GM12874 (cell line): ENCODE measurements at regions not wholly inside any gene's neighbourhood (a gene's known extent, or its start where the extent isn't known, plus 50 kb on each side); places are given as distances from the start of the nearest gene placed in this dataset.

ENCODE experiments used
- CTCF ChIP-seq: IDR thresholded peaks from 2 replicates; pipeline ENCODE4 v1.5.1; 2011; ENCODE audit warnings: low read depth, mild to moderate bottlenecking, control low read depth, low read length, moderate library complexity; ENCODE audit not compliant: insufficient read depth

GRCh38 chr6:51553246-51554015, 534.0 kb downstream of the PKHD1 start:
- no peak for TF ChIP-seq CTCF

GRCh38 chr6:51554029-51554428, 533.4 kb downstream of the PKHD1 start:
- no peak for TF ChIP-seq CTCF

GRCh38 chr6:51559059-51559458, 528.4 kb downstream of the PKHD1 start:
- TF ChIP-seq CTCF = no peak

- TF ChIP-seq CTCF = no peak
These were observed 525.2 kb downstream of the PKHD1 start for GRCh38 chr6:51562198-51562597.
